ENCODE measurements at regions not wholly inside any gene's neighbourhood (a gene's known extent, or its start where the extent isn't known, plus 50 kb on each side); places are given as distances from the start of the nearest gene placed in this dataset.
"Not testable (repeated sequence)": the region's sequence is repeated elsewhere in the genome, so short reads cannot be mapped to it uniquely, and the experiment has no call there.

DNA sequence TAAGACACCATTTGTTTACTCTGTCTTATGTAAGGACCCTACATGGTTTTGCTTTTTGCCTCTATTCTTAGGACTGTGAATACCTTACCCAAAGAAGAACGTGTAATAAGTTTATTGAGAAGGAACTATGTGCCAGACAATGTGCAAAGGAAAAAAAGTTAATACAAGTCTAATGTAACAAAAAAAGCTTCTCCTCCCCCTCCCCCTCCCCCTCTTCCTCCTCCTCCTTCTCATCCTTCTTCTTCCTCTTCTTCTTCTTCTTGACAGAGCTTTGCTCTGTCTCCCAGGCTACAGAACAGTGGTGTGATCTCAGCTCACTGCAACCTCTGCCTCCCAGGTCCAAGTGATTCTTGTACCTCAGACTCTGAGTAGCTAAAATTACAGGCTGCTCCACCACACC, 50.9 kb upstream of the MITF start:
- no peak for DNase-seq (ENCODE audit: low read depth)

DNA sequence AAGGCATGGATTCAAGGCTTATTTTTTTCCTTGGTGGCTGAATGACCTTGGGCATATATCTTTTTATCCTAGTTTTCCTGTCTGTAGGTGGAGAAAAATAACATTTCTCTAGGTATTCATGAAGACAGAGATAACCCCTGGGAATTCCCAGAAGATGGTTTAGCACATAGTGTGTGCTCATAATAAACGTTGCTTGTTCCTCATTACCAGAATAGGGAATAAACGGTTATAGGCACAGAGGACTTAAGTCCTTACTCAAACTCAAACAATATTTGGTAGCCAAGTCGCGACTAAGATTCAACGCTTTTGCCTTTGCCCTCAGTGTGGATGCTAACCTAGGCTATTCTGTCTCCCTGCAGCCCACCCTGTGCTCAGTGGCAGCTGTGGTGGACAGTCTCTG, 51.6 kb upstream of the MITF start:
- DNase-seq (ENCODE audit: low read depth) = no peak

- DNase-seq (ENCODE audit: low read depth) = no peak
Measured at GRCh38 chr3:69686056-69686455, 53.2 kb upstream of the MITF start.

- no peak for DNase-seq (ENCODE audit: low read depth)
Measured at GRCh38 chr3:69684309-69684961, 54.8 kb upstream of the MITF start.

DNA sequence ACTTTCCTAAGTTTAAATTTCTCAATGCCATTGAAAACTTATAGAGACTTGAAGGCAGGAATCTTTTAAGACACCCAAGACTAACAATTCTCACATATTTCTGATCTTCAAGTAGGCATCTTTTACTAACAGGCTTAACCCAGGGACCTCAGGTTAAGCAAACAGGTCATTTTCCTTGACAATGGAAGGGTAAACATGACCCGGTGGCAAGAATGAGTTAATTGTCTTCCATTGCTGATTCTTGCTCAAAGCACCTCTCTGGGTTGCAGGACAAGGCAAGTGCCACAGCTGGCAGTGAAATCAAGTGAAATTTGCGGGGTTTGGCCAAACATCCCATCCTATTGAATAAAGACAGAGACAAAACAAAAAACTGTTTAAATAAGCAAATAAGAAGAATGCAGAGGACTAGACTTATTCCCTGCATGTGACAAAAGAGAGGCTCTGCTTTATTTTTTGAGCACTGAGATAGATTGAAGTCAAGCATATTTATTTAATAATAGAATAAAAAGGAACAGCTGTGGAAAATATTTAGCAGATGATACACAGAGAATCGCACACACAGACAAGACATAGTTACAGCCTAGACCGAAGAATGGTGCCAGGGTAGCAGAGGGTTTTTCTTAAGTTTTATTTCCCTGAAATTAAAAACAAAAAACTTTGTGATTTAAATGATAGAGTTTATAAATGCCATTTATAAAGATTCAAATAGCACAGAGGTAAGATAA, 56.0 kb upstream of the MITF start:
- DNase-seq (ENCODE audit: low read depth) = no peak

GRCh38 chr3:69677456-69677855, 61.8 kb upstream of the MITF start:
- DNase-seq (ENCODE audit: low read depth) = not testable (repeated sequence)

GRCh38 chr3:69675786-69676530, 63.3 kb upstream of the MITF start:
- DNase-seq (ENCODE audit: low read depth) = no peak

DNA sequence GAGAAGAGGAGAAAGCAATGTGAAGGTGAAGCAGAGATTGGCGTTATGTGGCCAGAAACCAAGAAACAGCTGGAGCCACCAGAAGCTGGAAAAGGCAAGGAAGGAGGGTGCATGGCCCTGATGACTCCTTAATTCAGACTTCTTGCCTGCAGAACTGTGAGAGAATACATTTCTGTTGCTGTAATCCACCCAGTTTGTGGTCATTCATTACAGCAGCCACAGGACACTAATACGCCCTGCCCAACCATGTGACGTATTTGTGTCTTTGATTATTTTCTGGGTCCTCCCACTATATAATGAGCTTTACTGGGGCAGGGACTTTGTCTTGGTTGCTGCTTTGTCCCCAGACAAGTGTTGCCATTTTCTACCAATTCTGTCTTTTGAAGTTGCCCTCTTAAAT, 64.5 kb upstream of the MITF start:
- no peak for DNase-seq (ENCODE audit: low read depth)

- DNase-seq (ENCODE audit: low read depth) = peak; percentile 20
Measured at GRCh38 chr3:69671082-69671952, 67.9 kb upstream of the MITF start.

GRCh38 chr3:69669070-69669469, 70.2 kb upstream of the MITF start:
- no peak for DNase-seq (ENCODE audit: low read depth)

DNA sequence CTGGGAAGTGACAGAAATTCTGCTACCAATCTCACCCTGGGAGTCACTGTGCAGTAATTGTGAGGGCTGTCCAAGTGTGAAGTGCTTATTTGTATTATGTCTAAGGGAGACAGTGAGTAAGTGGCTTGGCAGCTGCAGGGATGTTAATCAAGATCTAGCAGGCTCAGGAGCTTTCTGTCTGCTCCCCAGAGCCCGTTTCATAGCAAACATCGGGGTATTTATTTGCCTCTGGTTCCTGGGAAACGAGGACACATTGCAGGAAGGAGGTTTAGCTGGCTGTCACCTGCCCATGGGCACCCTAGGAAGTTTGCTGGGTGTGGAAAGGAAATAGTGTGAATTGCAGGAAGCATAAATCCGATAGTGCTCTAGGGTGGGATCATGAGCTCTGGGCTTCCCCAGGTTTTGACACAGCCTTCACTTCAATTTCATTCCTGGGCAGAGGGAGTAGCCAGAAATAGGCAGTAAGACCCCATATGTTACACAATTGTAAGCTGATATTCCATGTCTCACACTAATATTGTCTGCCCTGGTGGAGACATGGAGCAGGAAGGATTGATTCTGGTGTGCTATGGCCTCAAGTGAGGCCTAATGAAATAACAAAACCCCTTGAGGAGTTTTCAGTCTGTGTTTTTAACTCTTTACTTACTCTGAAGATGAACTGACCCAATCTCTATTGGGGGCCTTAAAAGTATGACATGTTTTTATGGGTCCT, 74.1 kb upstream of the MITF start:
- no peak for DNase-seq (ENCODE audit: low read depth)

DNA sequence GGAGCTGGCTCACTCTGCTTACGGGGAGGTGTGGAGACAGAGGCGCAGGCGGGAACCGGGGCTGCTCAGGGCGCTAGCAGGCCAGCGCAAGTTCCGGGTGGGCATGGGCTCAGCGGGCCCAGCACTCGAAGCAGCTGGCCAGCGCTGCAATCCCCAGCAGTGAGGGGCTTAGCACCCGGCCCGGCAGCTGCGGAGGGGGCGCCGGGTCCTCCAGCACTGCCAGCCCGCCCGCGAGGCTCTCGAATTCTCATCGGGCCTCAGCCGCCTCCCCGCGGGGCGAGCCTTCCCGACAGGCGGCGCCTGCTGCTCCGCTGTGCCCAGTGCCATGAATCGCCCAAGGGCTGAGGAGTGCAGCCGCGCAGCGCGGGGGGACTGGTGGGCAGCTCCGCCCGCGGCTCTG, 78.6 kb upstream of the MITF start:
- DNase-seq (ENCODE audit: low read depth) = no peak

DNA sequence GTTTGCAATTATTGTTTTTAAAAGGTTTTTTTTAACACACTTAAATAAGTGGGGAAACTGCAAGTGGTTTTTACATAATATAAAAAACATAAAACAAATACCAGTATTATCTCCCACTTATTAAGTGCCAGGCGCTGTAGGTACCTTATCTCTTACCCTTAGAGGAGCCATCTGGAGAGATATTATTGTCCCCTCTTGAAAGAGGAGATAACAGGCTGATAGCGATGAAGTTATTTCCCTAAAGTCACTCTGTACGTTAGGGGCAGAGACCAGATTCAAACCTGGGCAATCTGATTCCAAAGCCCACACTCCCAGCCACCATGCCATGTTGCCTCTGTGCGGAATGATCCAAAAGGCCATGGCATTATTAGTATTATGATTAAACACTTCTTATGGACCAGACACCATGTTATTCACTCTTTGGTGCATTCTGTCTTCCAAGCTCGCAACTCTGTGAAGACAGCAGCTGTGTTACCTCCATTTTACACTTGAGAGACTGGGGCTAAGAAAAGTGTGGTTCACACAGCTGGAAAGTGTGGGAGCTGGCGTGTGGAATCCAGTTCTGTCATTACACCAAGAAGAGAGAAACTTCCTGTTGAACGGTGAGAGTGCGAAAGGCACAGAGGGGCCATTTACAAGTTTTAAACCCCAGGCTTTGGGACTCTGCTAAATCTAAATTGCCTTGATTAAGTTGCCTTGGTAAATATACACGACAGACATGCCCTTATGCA, 79.9 kb upstream of the MITF start:
- no peak for DNase-seq (ENCODE audit: low read depth)

DNA sequence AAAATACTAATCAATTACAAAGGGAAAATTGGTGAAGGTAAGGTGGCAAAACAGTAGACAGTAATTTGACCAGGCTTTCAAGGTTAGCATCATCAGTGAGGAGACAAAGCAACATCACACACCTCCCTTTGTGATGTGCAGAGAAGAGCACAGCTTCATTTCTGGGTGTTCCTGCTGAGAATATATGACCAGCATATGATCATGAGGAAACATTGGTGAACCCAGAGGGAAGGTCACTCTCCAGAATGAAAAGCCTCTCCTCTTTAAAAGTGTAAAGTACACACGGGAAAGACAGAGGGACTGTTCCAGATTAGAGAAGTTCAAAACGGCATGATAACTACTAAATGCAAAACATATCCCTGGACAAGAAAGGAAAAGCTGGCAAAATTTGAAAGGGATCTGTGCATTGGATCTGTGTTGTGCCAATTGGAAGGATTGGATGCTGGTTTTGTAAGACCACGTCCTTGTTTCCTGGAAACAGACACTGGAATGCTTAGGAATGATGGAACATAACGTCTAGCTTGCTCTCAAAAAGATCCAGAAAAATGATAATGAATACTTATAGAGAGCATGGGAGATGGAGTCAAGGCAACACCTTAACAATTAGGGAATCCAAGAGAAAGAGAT, 80.6 kb upstream of the MITF start:
- DNase-seq (ENCODE audit: low read depth) = no peak

DNA sequence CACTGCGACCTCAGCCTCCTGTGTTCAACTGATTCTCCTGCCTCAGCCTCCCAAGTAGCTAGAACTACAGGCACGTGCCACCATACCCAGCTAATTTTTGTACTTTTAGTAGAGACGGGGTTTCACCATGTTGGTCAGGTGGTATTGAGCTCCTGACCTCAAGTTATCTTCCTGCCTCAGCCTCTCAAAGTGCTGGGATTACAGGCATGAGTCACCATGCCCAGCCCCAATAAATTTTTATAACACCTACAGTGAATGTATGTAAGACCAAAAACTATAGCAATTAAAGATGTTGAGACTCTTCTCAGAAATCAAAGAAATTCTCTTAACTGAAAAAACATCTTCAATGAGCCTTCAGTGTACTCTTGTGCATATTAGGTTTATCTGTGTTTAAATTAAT, 82.2 kb upstream of the MITF start:
- not testable (repeated sequence) for DNase-seq (ENCODE audit: low read depth)

- no peak for DNase-seq (ENCODE audit: low read depth)
Measured at GRCh38 chr3:69651765-69652164, 87.5 kb upstream of the MITF start.

GRCh38 chr3:69650066-69650419, 89.2 kb upstream of the MITF start:
- DNase-seq (ENCODE audit: low read depth) = no peak

DNA sequence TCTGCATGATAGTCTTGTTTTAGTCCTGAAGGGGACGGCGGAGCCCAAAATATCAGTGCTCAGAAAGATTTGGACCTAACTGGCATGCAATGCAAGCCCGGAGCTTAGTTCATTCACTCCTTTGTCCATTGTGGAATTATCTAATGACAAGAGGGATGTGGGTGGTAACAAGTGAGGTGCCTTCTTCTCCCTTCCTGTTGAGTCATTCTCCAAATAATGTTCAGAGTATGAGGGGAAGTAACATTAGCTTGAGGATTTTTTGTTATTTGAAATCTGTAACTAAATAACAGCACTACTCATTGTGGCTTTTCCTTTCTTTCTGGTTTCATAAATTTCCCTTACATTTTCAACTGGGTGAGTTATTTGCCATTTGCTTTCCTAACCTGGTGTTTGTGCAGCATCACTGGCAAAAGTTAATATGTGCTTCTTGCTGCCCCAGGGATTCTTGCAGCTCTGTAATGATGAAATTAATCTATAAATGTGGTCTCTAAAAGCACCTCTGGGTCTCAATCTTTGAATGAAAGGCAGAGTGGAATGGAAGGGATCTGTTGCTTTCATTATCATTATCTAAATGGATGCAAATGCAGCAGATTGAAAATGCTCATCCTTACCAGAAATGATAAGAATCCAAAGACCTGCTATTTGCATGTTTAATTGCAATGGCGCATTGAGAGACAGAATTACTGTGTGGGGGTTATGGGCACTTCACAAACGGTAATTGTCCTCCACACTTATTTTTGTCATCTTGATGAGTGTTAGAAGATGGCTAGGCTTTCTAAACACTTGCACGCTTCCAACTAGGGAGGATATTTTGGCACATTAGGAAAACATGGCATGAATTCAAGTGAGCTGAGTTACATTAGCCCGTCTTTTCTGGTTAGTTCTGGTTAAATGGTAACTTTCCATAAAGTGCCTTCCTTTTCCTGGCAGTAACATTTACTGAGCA, 89.9 kb upstream of the MITF start:
- no peak for DNase-seq (ENCODE audit: low read depth)

DNA sequence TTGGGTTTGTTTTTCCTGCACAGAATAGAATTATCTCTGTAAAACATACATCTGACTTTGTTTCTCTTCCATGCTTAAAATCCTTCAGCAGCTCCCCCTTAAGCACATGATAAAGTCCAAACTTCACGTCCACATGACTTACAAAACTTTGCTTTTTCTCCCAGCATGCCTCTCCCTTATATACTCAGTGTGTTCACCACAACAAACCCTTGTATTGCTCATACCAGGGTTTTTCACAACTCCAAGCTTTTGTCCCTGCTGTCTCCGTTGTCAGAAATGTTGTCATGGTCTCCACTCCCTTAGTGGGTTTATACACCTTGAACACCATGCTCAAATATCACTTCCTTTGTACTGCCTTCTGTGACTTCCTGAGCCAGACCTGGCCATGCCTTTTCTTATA, 91.1 kb upstream of the MITF start:
- DNase-seq (ENCODE audit: low read depth) = no peak
